ENCODE measurements at regions not wholly inside any gene's neighbourhood (a gene's known extent, or its start where the extent isn't known, plus 50 kb on each side); places are given as distances from the start of the nearest gene placed in this dataset.

- TF ChIP-seq, protein P1, sequence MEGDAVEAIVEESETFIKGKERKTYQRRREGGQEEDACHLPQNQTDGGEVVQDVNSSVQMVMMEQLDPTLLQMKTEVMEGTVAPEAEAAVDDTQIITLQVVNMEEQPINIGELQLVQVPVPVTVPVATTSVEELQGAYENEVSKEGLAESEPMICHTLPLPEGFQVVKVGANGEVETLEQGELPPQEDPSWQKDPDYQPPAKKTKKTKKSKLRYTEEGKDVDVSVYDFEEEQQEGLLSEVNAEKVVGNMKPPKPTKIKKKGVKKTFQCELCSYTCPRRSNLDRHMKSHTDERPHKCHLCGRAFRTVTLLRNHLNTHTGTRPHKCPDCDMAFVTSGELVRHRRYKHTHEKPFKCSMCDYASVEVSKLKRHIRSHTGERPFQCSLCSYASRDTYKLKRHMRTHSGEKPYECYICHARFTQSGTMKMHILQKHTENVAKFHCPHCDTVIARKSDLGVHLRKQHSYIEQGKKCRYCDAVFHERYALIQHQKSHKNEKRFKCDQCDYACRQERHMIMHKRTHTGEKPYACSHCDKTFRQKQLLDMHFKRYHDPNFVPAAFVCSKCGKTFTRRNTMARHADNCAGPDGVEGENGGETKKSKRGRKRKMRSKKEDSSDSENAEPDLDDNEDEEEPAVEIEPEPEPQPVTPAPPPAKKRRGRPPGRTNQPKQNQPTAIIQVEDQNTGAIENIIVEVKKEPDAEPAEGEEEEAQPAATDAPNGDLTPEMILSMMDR (IDR thresholded peaks at IDR 0.05) = no peak
- no peak for TF ChIP-seq POLR2A (IDR thresholded peaks at IDR 0.05)
These were observed 380.0 kb downstream of the INSC start for GRCh38 chr11:15494740-15495139.
